ENCODE measurements at regions not wholly inside any gene's neighbourhood (a gene's known extent, or its start where the extent isn't known, plus 50 kb on each side); places are given as distances from the start of the nearest gene placed in this dataset.

DNA sequence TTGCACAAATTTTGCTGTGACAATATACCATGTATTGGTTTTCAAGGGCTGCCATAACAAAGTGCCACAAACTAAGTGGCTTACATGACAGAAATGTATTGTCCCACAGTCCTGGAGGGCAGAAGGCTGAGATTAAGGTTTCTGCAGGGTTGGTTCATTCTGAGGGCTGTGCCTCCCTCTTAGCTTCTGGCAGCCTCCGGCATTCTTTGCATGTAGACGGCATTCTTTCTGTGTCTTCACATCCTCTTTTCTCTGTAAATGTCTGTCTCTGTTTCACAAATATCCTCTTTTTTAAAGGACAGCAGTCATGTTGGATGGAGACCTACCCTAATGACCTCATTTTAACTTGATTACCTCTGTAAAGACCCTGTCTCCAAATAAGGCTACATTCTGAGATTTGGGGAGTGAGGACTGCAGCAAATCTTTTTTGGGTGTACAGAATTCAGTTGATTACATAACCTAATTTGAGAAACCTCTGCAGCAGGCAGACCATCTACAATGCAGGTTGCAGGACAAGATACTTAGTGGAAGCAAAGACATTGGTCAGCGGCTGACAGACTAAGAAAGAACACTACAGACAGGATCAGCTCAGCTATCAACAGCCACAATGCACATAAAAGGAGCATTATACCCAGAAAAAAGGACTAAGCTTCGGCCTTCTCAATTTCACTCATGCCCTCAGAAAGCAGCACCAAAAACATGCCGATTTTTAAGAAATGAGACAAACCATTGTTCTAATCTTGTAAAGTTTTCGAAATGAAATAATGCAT lies 84.6 kb upstream of the FAM3C start:
- H2AFZ ChIP-seq (replicated peaks) = no peak overlapping the region
- peak overlapping the region; percentile 86 for H3K27ac ChIP-seq
- H3K4me3 Mint-ChIP-seq = peak overlapping the region; percentile 45
- H3K36me3 ChIP-seq = no peaks in the 10 kb centered on the region
- TF ChIP-seq CTCF (IDR thresholded peaks at IDR 0.05) (no peak), EZH2phosphoT487 (IDR thresholded peaks at IDR 0.05) (no peak), EZH2 (IDR thresholded peaks at IDR 0.05) (no peak)
- DNase-seq (ENCODE audit: low spot score) = peak; percentile 68
- no peaks in the 10 kb centered on the region for H3K27me3 Mint-ChIP-seq (ENCODE audit: insufficient read depth, low read depth)
- peaks cover 4% of the 10 kb centered on the region for H3K9me3 ChIP-seq (ENCODE audit: low read depth)
- H3K4me1 Mint-ChIP-seq = peaks cover 28% of the 10 kb centered on the region
- no peaks in the 10 kb centered on the region for H3K36me3 Mint-ChIP-seq
- peaks cover 11% of the 10 kb centered on the region for H3K79me2 ChIP-seq (ENCODE audit: low read depth)
- no peaks in the 10 kb centered on the region for H3K9me3 Mint-ChIP-seq
- H3K4me1 ChIP-seq = peaks cover 47% of the 10 kb centered on the region
- H4K20me1 ChIP-seq (ENCODE audit: low read depth) = peaks cover 9% of the 10 kb centered on the region
- H3K4me3 ChIP-seq = peak overlapping the region; percentile 30
- H3K27ac Mint-ChIP-seq = peak overlapping the region; percentile 57
- no peak overlapping the region for H3K9ac ChIP-seq
- H3K27me3 ChIP-seq = no peaks in the 10 kb centered on the region
- H3K4me2 ChIP-seq = peak overlapping the region; percentile 72
- peaks cover 23% of the 10 kb centered on the region for H3F3A ChIP-seq (ENCODE audit: low read depth)

DNA sequence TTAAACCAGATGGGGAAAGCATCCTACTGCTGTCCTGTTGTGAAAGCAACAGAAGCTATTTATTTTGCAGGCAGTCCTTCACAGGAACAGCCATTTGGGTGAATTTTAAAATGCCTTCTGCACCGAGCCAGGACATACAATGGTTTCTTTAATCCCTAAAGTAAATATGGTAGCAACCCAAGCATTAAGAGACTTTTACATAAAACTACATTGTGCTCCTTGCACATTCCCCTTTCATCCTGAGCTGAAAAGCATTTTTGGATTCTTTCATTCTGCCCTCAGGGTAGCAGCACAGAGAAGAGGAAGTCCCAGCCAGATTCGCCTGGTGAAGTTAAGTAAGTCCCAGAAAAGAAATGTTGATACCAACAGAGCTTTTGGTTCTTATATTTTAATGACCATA lies 84.0 kb upstream of the FAM3C start:
- Histone ChIP-seq H3K4me2 (peak overlapping the region; percentile 72), H3K27ac (peak overlapping the region; percentile 86)
- H3K36me3 Mint-ChIP-seq = no peaks in the 10 kb centered on the region

GRCh38 chr7:121479466-121479865 lies 83.4 kb upstream of the FAM3C start:
- Mint-ChIP-seq H3K36me3 (no peaks in the 10 kb centered on the region), H3K27ac (no peak overlapping the region), H3K9me3 (no peaks in the 10 kb centered on the region), H3K4me3 (no peak overlapping the region), H3K4me1 (peaks cover 28% of the 10 kb centered on the region), H3K27me3 (ENCODE audit: insufficient read depth, low read depth) (no peaks in the 10 kb centered on the region)
- Histone ChIP-seq H2AFZ (replicated peaks) (no peak overlapping the region), H3K36me3 (no peaks in the 10 kb centered on the region), H3K9me3 (ENCODE audit: low read depth) (peaks cover 4% of the 10 kb centered on the region), H3K27me3 (no peaks in the 10 kb centered on the region), H3K4me1 (peaks cover 50% of the 10 kb centered on the region), H3F3A (ENCODE audit: low read depth) (peaks cover 23% of the 10 kb centered on the region), H3K9ac (no peak overlapping the region), H3K79me2 (ENCODE audit: low read depth) (peaks cover 11% of the 10 kb centered on the region), H3K4me3 (peak overlapping the region; percentile 30), H4K20me1 (ENCODE audit: low read depth) (peaks cover 9% of the 10 kb centered on the region), H3K4me2 (peak overlapping the region; percentile 72), H3K27ac (peak overlapping the region; percentile 86)
- DNase-seq (ENCODE audit: low spot score) = no peak
- no peak for TF ChIP-seq EZH2 (IDR thresholded peaks at IDR 0.05)
- TF ChIP-seq EZH2phosphoT487 (IDR thresholded peaks at IDR 0.05) = no peak
- no peak for TF ChIP-seq CTCF (IDR thresholded peaks at IDR 0.05)

More for the DNA sequence above, 84.0 kb upstream of the FAM3C start:
- Histone ChIP-seq H3K79me2 (ENCODE audit: low read depth) (peaks cover 11% of the 10 kb centered on the region), H3F3A (ENCODE audit: low read depth) (peaks cover 23% of the 10 kb centered on the region), H3K27me3 (no peaks in the 10 kb centered on the region), H3K9me3 (ENCODE audit: low read depth) (peaks cover 4% of the 10 kb centered on the region), H3K4me3 (peak overlapping the region; percentile 30), H3K9ac (no peak overlapping the region), H3K36me3 (no peaks in the 10 kb centered on the region), H4K20me1 (ENCODE audit: low read depth) (peaks cover 9% of the 10 kb centered on the region), H2AFZ (replicated peaks) (no peak overlapping the region), H3K4me1 (peaks cover 47% of the 10 kb centered on the region)
- TF ChIP-seq EZH2 (IDR thresholded peaks at IDR 0.05) (no peak), EZH2phosphoT487 (IDR thresholded peaks at IDR 0.05) (peak; percentile 52)
- peaks cover 28% of the 10 kb centered on the region for H3K4me1 Mint-ChIP-seq
- peak overlapping the region; percentile 57 for H3K27ac Mint-ChIP-seq
- H3K9me3 Mint-ChIP-seq = no peaks in the 10 kb centered on the region
- H3K27me3 Mint-ChIP-seq (ENCODE audit: insufficient read depth, low read depth) = no peaks in the 10 kb centered on the region
- DNase-seq (ENCODE audit: low spot score) = peak; percentile 64
- peak overlapping the region; percentile 19 for H3K4me3 Mint-ChIP-seq

DNA sequence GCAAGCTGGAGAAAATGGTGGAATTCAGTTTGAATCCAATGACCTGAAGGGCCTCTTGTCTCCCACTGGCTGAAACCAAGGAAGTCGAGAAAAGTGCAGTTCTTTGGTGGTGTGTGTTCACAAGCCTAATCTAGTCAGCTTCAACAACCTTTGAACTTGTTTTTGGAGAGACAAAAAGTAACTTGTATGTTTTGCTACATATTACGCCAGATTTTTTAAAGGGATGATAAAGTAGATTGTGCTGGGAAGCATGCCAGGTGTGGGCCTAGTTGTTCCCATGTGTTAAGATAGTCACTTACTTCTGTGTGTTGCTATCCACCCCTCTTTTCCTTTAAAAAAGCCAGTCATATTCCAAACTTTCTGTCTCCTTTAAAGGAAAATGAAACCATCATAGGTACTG lies 79.7 kb upstream of the FAM3C start:
- peaks cover 2% of the 10 kb centered on the region for H4K20me1 ChIP-seq (ENCODE audit: low read depth)
- peaks cover 16% of the 10 kb centered on the region for H3K4me1 Mint-ChIP-seq
- H3K79me2 ChIP-seq (ENCODE audit: low read depth) = peaks cover 23% of the 10 kb centered on the region
- peaks cover 40% of the 10 kb centered on the region for H3K4me1 ChIP-seq
- no peak overlapping the region for H3K27ac Mint-ChIP-seq
- no peak for DNase-seq (ENCODE audit: low spot score)
- peaks cover 4% of the 10 kb centered on the region for H3K9me3 ChIP-seq (ENCODE audit: low read depth)
- no peak overlapping the region for H2AFZ ChIP-seq (replicated peaks)
- H3K4me3 Mint-ChIP-seq = no peak overlapping the region
- no peaks in the 10 kb centered on the region for H3K36me3 ChIP-seq
- H3K9me3 Mint-ChIP-seq = no peaks in the 10 kb centered on the region
- no peak for TF ChIP-seq CTCF (IDR thresholded peaks at IDR 0.05)
- no peak for TF ChIP-seq EZH2phosphoT487 (IDR thresholded peaks at IDR 0.05)
- TF ChIP-seq EZH2 (IDR thresholded peaks at IDR 0.05) = no peak
- H3K9ac ChIP-seq = no peak overlapping the region
- H3K4me3 ChIP-seq = no peak overlapping the region
- H3K4me2 ChIP-seq = no peak overlapping the region
- no peak overlapping the region for H3K27ac ChIP-seq
- no peaks in the 10 kb centered on the region for H3K36me3 Mint-ChIP-seq
- no peaks in the 10 kb centered on the region for H3K27me3 ChIP-seq
- H3K27me3 Mint-ChIP-seq (ENCODE audit: insufficient read depth, low read depth) = no peaks in the 10 kb centered on the region
- peaks cover 28% of the 10 kb centered on the region for H3F3A ChIP-seq (ENCODE audit: low read depth)

Measured in neural progenitor cell (in vitro differentiated cells).